Upper lobe of left lung (tissue), 6 donors: ENCODE measurements at regions not wholly inside any gene's neighbourhood (a gene's known extent, or its start where the extent isn't known, plus 50 kb on each side); places are given as distances from the start of the nearest gene placed in this dataset.

Source experiments
- ATAC-seq, 2 donors: fragments of 200-7000 bp; cut with Tn5 transposase; one replicate each; pipeline ENCODE4 v1.9.1; 2022; ENCODE audit warnings: mild to moderate bottlenecking in 2 of 2, moderate library complexity in 2 of 2; ENCODE audit not compliant: low FRiP score in 2 of 2
- DNase-seq, 2 donors: peaks; one replicate each; pipeline ENCODE4 v3.0.0-alpha.2; 2019 to 2020
- H3K27ac ChIP-seq, 4 donors: fragments of 200-600 bp; sonication (generic); one replicate each; pipeline ENCODE4 v1.5.1; 2016 to 2019
- H3K27me3 ChIP-seq, 4 donors: fragments of 200-600 bp; sonication (generic); one replicate each; pipeline ENCODE4 v1.5.1; 2017 to 2019
- H3K36me3 ChIP-seq, 4 donors: fragments of 200-600 bp; sonication (generic); one replicate each; pipeline ENCODE4 v1.5.1; 2016 to 2019
- H3K4me1 ChIP-seq, 4 donors: fragments of 200-600 bp; sonication (generic); one replicate each; pipeline ENCODE4 v1.5.1; 2018 to 2019
- H3K4me3 ChIP-seq, 4 donors: fragments of 200-600 bp; sonication (generic); one replicate each; pipeline ENCODE4 v1.5.1; 2017 to 2019; ENCODE audit warnings: mild to moderate bottlenecking in 2 of 4, moderate library complexity in 1 of 4
- H3K9me3 ChIP-seq, 4 donors: fragments of 200-600 bp; sonication (generic); one replicate each; pipeline ENCODE4 v1.5.1; 2018 to 2019
- CTCF ChIP-seq, 6 experiments: fragments of 450-650 bp in 4 of 6; fragments of 200-600 bp in 2 of 6; sonication (generic) in 2 of 6; IDR thresholded peaks; one replicate each; pipeline ENCODE4 v1.5.1; 2016 to 2019; ENCODE audit warnings: antibody characterized with exemption in 6 of 6
- EP300 ChIP-seq, 4 donors: sonication (generic); formaldehyde crosslinking; IDR thresholded peaks; one replicate each; pipeline ENCODE4 v1.5.1; 2017; ENCODE audit warnings: antibody characterized with exemption in 4 of 4, control low read depth in 2 of 4
- POLR2A ChIP-seq, 4 donors: fragments of 450-650 bp; IDR thresholded peaks; one replicate each; pipeline ENCODE4 v1.5.1; 2016 to 2017; ENCODE audit warnings: antibody characterized with exemption in 4 of 4, mild to moderate bottlenecking in 2 of 4
- POLR2AphosphoS5 ChIP-seq, 2 donors: sonication (generic); formaldehyde crosslinking; IDR thresholded peaks; one replicate each; pipeline ENCODE4 v1.5.1; 2017; ENCODE audit warnings: antibody characterized with exemption in 2 of 2
- WGBS, 2 donors: methylation state at CpG; one replicate each; pipeline ENCODE4 v1.1.5; 2017 to 2018; 5-methylcytosine and 5-hydroxymethylcytosine counted together
- donor health status: DM: no; HTN: no; CAD: no; lungs with moderate emphysema.
- donor health status: DM: no; HTN: yes; CAD: no; lungs with severe emphysema.

GRCh38 chr2:41160439-41160838, 708.5 kb upstream of the SLC8A1 start:
- no peaks in the 10 kb centered on the region for H3K27me3 ChIP-seq
- no peaks in the 10 kb centered on the region for H3K36me3 ChIP-seq
- TF ChIP-seq POLR2A (IDR thresholded peaks at IDR 0.05) = no peak
- no peak for TF ChIP-seq EP300 (IDR thresholded peaks at IDR 0.05)
- no peak for TF ChIP-seq POLR2AphosphoS5 (IDR thresholded peaks at IDR 0.05)
- TF ChIP-seq CTCF (IDR thresholded peaks at IDR 0.05) = no peak
- no peak overlapping the region for H3K4me3 ChIP-seq
- ATAC-seq (no peak), DNase-seq (no peak)
- no peak overlapping the region for H3K27ac ChIP-seq
- no peaks in the 10 kb centered on the region for H3K9me3 ChIP-seq
- no peaks in the 10 kb centered on the region for H3K4me1 ChIP-seq
- WGBS, 2 donors = 43 to 48% methylated on average over 1 of the region's 1 CpG

- Histone ChIP-seq H3K36me3 (no peaks in the 10 kb centered on the region), H3K27ac (no peak overlapping the region), H3K4me3 (no peak overlapping the region), H3K27me3 (no peaks in the 10 kb centered on the region), H3K9me3 (no peaks in the 10 kb centered on the region), H3K4me1 (no peaks in the 10 kb centered on the region)
- 87 to 93% methylated on average over 2 of the region's 2 CpGs for WGBS, 2 donors
- DNase-seq (no peak), ATAC-seq (no peak)
- TF ChIP-seq CTCF (IDR thresholded peaks at IDR 0.05) (no peak), POLR2A (IDR thresholded peaks at IDR 0.05) (no peak), POLR2AphosphoS5 (IDR thresholded peaks at IDR 0.05) (no peak), EP300 (IDR thresholded peaks at IDR 0.05) (no peak)
Measured at GRCh38 chr2:41167014-41167413, 715.1 kb upstream of the SLC8A1 start.

- no peak for ATAC-seq
- H3K36me3 ChIP-seq = no peaks in the 10 kb centered on the region
- H3K4me1 ChIP-seq = no peaks in the 10 kb centered on the region
- WGBS, 2 donors = 54 to 81% methylated on average over 2 of the region's 2 CpGs
- no peak for DNase-seq
- no peak for TF ChIP-seq POLR2A (IDR thresholded peaks at IDR 0.05)
- no peak for TF ChIP-seq EP300 (IDR thresholded peaks at IDR 0.05)
- no peak for TF ChIP-seq CTCF (IDR thresholded peaks at IDR 0.05)
- TF ChIP-seq POLR2AphosphoS5 (IDR thresholded peaks at IDR 0.05) = no peak
- no peaks in the 10 kb centered on the region for H3K27me3 ChIP-seq
- H3K9me3 ChIP-seq = no peaks in the 10 kb centered on the region
- no peak overlapping the region for H3K4me3 ChIP-seq
- no peak overlapping the region for H3K27ac ChIP-seq
Measured at GRCh38 chr2:41169744-41170143, 717.9 kb upstream of the SLC8A1 start.

- no peak for DNase-seq
- no peak overlapping the region for H3K4me3 ChIP-seq
- H3K36me3 ChIP-seq = no peaks in the 10 kb centered on the region
- 81 to 86% methylated on average over 1 of the region's 1 CpG for WGBS, 2 donors
- no peaks in the 10 kb centered on the region for H3K27me3 ChIP-seq
- no peaks in the 10 kb centered on the region for H3K9me3 ChIP-seq
- H3K27ac ChIP-seq = no peak overlapping the region
- no peak for TF ChIP-seq CTCF (IDR thresholded peaks at IDR 0.05)
- no peak for TF ChIP-seq EP300 (IDR thresholded peaks at IDR 0.05)
- TF ChIP-seq POLR2AphosphoS5 (IDR thresholded peaks at IDR 0.05) = no peak
- TF ChIP-seq POLR2A (IDR thresholded peaks at IDR 0.05) = no peak
- no peak for ATAC-seq
- no peaks in the 10 kb centered on the region for H3K4me1 ChIP-seq
Measured at GRCh38 chr2:41170589-41170988, 718.7 kb upstream of the SLC8A1 start.

- no peaks in the 10 kb centered on the region for H3K27me3 ChIP-seq
- WGBS, 2 donors = 41 to 66% methylated on average over 2 of the region's 2 CpGs
- H3K4me1 ChIP-seq = no peaks in the 10 kb centered on the region
- DNase-seq (no peak), ATAC-seq (no peak)
- no peak overlapping the region for H3K27ac ChIP-seq
- H3K4me3 ChIP-seq = no peak overlapping the region
- TF ChIP-seq EP300 (IDR thresholded peaks at IDR 0.05) (no peak), POLR2A (IDR thresholded peaks at IDR 0.05) (no peak), POLR2AphosphoS5 (IDR thresholded peaks at IDR 0.05) (no peak), CTCF (IDR thresholded peaks at IDR 0.05) (no peak)
- peaks cover 0 to 3% (median 0%) of the 10 kb centered on the region in 4 donors for H3K9me3 ChIP-seq
- no peaks in the 10 kb centered on the region for H3K36me3 ChIP-seq
Measured at GRCh38 chr2:41180387-41180786, 728.5 kb upstream of the SLC8A1 start.
